ENCODE measurements at regions not wholly inside any gene's neighbourhood (a gene's known extent, or its start where the extent isn't known, plus 50 kb on each side); places are given as distances from the start of the nearest gene placed in this dataset.

DNA sequence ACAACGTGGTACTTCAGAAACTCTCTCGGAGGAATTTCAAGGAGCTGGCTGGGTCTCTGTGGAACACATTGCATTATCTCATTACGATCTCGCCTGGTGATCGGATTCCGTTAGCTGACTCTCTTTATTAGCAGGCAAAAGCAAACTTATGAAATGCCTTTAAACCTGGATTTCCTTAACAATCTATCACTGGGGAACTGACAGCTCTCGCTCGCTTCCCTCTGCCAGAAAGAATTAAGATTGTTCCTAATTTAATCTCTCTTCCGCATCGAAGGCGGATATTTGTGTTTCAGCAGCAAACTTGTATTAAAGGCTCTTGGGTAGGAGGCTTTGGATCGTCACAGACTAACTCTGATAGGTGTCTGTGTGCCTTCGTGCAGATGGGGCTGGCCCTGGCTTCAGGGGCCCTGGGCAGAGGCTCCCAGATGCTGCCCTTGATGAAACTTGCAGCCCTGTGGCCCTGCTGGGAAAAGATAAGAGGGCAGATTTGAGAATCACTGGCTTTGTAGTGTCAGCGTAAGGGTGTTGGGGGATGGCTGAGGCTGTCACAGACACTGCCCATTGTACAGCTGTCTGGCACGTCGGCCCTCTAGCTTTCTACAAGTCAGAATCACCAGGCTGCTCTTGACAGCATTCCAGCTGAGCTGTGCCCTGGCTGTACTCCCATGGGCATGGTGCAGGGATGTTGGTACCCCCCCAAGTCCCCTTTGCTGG lies 162.2 kb upstream of the NECTIN1 start:
- TF ChIP-seq, protein P1, sequence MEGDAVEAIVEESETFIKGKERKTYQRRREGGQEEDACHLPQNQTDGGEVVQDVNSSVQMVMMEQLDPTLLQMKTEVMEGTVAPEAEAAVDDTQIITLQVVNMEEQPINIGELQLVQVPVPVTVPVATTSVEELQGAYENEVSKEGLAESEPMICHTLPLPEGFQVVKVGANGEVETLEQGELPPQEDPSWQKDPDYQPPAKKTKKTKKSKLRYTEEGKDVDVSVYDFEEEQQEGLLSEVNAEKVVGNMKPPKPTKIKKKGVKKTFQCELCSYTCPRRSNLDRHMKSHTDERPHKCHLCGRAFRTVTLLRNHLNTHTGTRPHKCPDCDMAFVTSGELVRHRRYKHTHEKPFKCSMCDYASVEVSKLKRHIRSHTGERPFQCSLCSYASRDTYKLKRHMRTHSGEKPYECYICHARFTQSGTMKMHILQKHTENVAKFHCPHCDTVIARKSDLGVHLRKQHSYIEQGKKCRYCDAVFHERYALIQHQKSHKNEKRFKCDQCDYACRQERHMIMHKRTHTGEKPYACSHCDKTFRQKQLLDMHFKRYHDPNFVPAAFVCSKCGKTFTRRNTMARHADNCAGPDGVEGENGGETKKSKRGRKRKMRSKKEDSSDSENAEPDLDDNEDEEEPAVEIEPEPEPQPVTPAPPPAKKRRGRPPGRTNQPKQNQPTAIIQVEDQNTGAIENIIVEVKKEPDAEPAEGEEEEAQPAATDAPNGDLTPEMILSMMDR (IDR thresholded peaks at IDR 0.05) = no peak
- H3K9me3 Mint-ChIP-seq (ENCODE audit: low read depth) = no peaks in the 10 kb centered on the region
- no peak for DNase-seq (ENCODE audit: low spot score)
- no peaks in the 10 kb centered on the region for H3K36me3 Mint-ChIP-seq (ENCODE audit: low read depth)
- H3K27me3 Mint-ChIP-seq (ENCODE audit: low read depth) = peaks cover 43% of the 10 kb centered on the region
- no peaks in the 10 kb centered on the region for H3K4me1 Mint-ChIP-seq (ENCODE audit: low read depth)
- no peak overlapping the region for H3K27ac Mint-ChIP-seq (ENCODE audit: unreplicated experiment)
- H3K4me3 Mint-ChIP-seq (ENCODE audit: unreplicated experiment) = no peak overlapping the region

- H3K9me3 Mint-ChIP-seq (ENCODE audit: low read depth) = no peaks in the 10 kb centered on the region
- no peaks in the 10 kb centered on the region for H3K4me1 Mint-ChIP-seq (ENCODE audit: low read depth)
- no peak overlapping the region for H3K27ac Mint-ChIP-seq (ENCODE audit: unreplicated experiment)
- DNase-seq (ENCODE audit: low spot score) = no peak
- TF ChIP-seq, protein P1 (IDR thresholded peaks at IDR 0.05) = no peak
- peaks cover 48% of the 10 kb centered on the region for H3K27me3 Mint-ChIP-seq (ENCODE audit: low read depth)
- no peak overlapping the region for H3K4me3 Mint-ChIP-seq (ENCODE audit: unreplicated experiment)
- H3K36me3 Mint-ChIP-seq (ENCODE audit: low read depth) = no peaks in the 10 kb centered on the region
These were observed 161.5 kb upstream of the NECTIN1 start for GRCh38 chr11:119890466-119890865.

DNA sequence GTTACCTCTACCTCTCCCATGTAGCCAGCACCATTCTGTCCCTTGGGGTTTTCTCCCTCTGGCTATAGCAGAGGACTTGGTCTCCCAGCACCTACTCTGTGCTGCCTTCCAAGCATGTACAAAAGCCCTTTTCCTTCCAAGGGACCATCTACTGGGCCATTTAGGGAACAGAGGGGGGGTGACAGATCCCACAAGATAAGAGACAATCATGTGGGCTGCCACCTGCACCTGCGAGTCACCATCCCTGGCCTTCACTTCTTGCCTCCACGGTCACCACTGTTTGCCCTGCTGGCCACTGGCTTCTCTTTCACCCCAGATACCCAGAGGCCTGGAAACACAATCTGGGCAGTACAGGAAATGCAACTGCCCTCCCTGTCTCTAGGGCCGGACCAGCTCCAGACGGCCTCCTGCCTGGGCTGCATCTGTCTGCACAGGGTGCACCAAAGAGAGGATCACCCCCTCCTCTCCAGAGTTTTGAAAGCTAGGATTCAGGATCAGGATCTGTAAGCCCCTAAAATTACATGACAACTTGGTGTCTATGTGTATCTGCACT lies 160.8 kb upstream of the NECTIN1 start:
- Mint-ChIP-seq H3K4me3 (ENCODE audit: unreplicated experiment) (no peak overlapping the region), H3K27ac (ENCODE audit: unreplicated experiment) (no peak overlapping the region), H3K4me1 (ENCODE audit: low read depth) (no peaks in the 10 kb centered on the region), H3K9me3 (ENCODE audit: low read depth) (no peaks in the 10 kb centered on the region), H3K27me3 (ENCODE audit: low read depth) (peaks cover 53% of the 10 kb centered on the region), H3K36me3 (ENCODE audit: low read depth) (no peaks in the 10 kb centered on the region)
- TF ChIP-seq, protein P1 (IDR thresholded peaks at IDR 0.05) = no peak
- no peak for DNase-seq (ENCODE audit: low spot score)

DNA sequence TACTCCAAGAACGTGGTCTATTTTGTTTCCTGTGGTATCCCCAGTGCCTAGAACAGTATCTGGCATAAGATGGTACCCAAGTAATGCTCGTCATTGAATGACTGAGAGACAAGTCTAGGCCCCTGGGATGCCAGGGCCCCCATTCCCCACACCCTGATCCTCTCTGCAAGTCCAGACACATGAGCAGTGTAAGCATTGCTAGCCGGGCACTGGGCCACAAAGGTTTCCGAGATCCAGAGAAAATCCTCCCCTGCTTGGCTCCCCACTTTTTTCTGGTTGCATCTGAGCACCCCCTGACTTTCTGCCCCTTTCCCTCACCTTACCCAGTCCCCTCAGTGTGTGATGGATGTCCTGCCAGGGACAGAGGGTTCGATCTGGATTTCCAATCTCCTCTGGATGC lies 160.1 kb upstream of the NECTIN1 start:
- Mint-ChIP-seq H3K27me3 (ENCODE audit: low read depth) (peaks cover 58% of the 10 kb centered on the region), H3K9me3 (ENCODE audit: low read depth) (no peaks in the 10 kb centered on the region), H3K4me1 (ENCODE audit: low read depth) (no peaks in the 10 kb centered on the region), H3K4me3 (ENCODE audit: unreplicated experiment) (no peak overlapping the region), H3K27ac (ENCODE audit: unreplicated experiment) (no peak overlapping the region), H3K36me3 (ENCODE audit: low read depth) (no peaks in the 10 kb centered on the region)
- TF ChIP-seq, protein P1 (IDR thresholded peaks at IDR 0.05) = no peak
- DNase-seq (ENCODE audit: low spot score) = no peak

- no peak for DNase-seq (ENCODE audit: low spot score)
- H3K4me3 Mint-ChIP-seq (ENCODE audit: unreplicated experiment) = no peak overlapping the region
- TF ChIP-seq, protein P1 (IDR thresholded peaks at IDR 0.05) = no peak
- no peaks in the 10 kb centered on the region for H3K36me3 Mint-ChIP-seq (ENCODE audit: low read depth)
- no peaks in the 10 kb centered on the region for H3K9me3 Mint-ChIP-seq (ENCODE audit: low read depth)
- no peak overlapping the region for H3K27ac Mint-ChIP-seq (ENCODE audit: unreplicated experiment)
- no peaks in the 10 kb centered on the region for H3K4me1 Mint-ChIP-seq (ENCODE audit: low read depth)
- peaks cover 66% of the 10 kb centered on the region for H3K27me3 Mint-ChIP-seq (ENCODE audit: low read depth)
These were observed 159.1 kb upstream of the NECTIN1 start for GRCh38 chr11:119888119-119888518.

Data from chondrocyte (in vitro differentiated cells).